H9 (cell line): ENCODE measurements at regions not wholly inside any gene's neighbourhood (a gene's known extent, or its start where the extent isn't known, plus 50 kb on each side); places are given as distances from the start of the nearest gene placed in this dataset.

Experiments used
- DNase-seq: peaks from one replicate; pipeline ENCODE4 v3.0.0-alpha.2; 2017
- H2AFZ ChIP-seq: one replicate; pipeline ENCODE4 v1.6.1; 2013; ENCODE audit warnings: mild to moderate bottlenecking, low read length, control low read depth, moderate library complexity
- H2AK5ac ChIP-seq: 2 replicates; pipeline ENCODE4 v1.6.1; 2013; ENCODE audit warnings: low read length, control low read depth, mixed read lengths; ENCODE audit not compliant: insufficient read length
- H2BK120ac ChIP-seq: one replicate; pipeline ENCODE4 v1.6.1; 2013; ENCODE audit warnings: low read depth, mild to moderate bottlenecking, low read length, control low read depth, inconsistent platforms; ENCODE audit not compliant: poor library complexity, severe bottlenecking
- H2BK12ac ChIP-seq: 2 replicates; pipeline ENCODE4 v1.6.1; 2013; ENCODE audit warnings: low read length, control low read depth, mixed read lengths, low read depth; ENCODE audit not compliant: insufficient read length
- H2BK15ac ChIP-seq: 2 replicates; pipeline ENCODE4 v1.6.1; 2013; ENCODE audit warnings: low read depth, low read length, control low read depth
- H2BK20ac ChIP-seq: one replicate; pipeline ENCODE4 v1.6.1; 2013; ENCODE audit warnings: low read depth, mild to moderate bottlenecking, low read length, control low read depth, inconsistent platforms; ENCODE audit not compliant: poor library complexity, severe bottlenecking
- H2BK5ac ChIP-seq: 2 replicates; pipeline ENCODE4 v1.6.1; 2013; ENCODE audit warnings: low read length, control low read depth, mixed read lengths; ENCODE audit not compliant: insufficient read length
- H3K14ac ChIP-seq: 2 replicates; pipeline ENCODE4 v1.6.1; 2013; ENCODE audit warnings: low read length, control low read depth; ENCODE audit not compliant: insufficient read depth
- H3K18ac ChIP-seq: 2 replicates; pipeline ENCODE4 v1.6.1; 2013; ENCODE audit warnings: low read depth, mild to moderate bottlenecking, mixed read lengths, low read length, control low read depth; ENCODE audit not compliant: insufficient read length
- H3K23ac ChIP-seq: 2 replicates; pipeline ENCODE4 v1.6.1; 2013; ENCODE audit warnings: low read length, control low read depth, mixed read lengths, low read depth; ENCODE audit not compliant: insufficient read length
- H3K23me2 ChIP-seq: 2 replicates; pipeline ENCODE4 v1.6.1; 2013; ENCODE audit warnings: low read depth, mild to moderate bottlenecking, mixed read lengths, low read length, control low read depth; ENCODE audit not compliant: insufficient read length, poor library complexity, severe bottlenecking
- H3K27ac ChIP-seq: 2 replicates; pipeline ENCODE4 v1.5.1; 2013; ENCODE audit warnings: low read length, control low read depth, mixed read lengths, low read depth; ENCODE audit not compliant: insufficient read length
- H3K27me3 ChIP-seq: 2 replicates; pipeline ENCODE4 v1.6.1; 2013; ENCODE audit warnings: low read length, control low read depth, inconsistent platforms; ENCODE audit not compliant: insufficient read depth
- H3K4ac ChIP-seq: 2 replicates; pipeline ENCODE4 v1.6.1; 2013; ENCODE audit warnings: low read depth, mild to moderate bottlenecking, control low read depth, inconsistent platforms, low read length, moderate library complexity
- H3K4me1 ChIP-seq: 2 replicates; pipeline ENCODE4 v1.6.1; 2013; ENCODE audit warnings: low read length, control low read depth, inconsistent platforms; ENCODE audit not compliant: insufficient read depth
- H3K4me2 ChIP-seq: 2 replicates; pipeline ENCODE4 v1.6.1; 2013; ENCODE audit warnings: low read length, control low read depth, mixed read lengths; ENCODE audit not compliant: insufficient read length, insufficient read depth
- H3K56ac ChIP-seq: 2 replicates; pipeline ENCODE4 v1.6.1; 2013; ENCODE audit warnings: low read depth, mild to moderate bottlenecking, mixed read lengths, low read length, control low read depth; ENCODE audit not compliant: insufficient read length
- H3K79me1 ChIP-seq: 2 replicates; pipeline ENCODE4 v1.6.1; 2013; ENCODE audit warnings: low read depth, mild to moderate bottlenecking, moderate library complexity, low read length, control low read depth, inconsistent platforms; ENCODE audit not compliant: insufficient read depth, poor library complexity, severe bottlenecking
- H3K79me2 ChIP-seq: 2 replicates; pipeline ENCODE4 v1.6.1; 2013; ENCODE audit warnings: low read length, control low read depth, inconsistent platforms; ENCODE audit not compliant: insufficient read depth
- H3K9ac ChIP-seq: 2 replicates; pipeline ENCODE4 v1.6.1; 2013; ENCODE audit warnings: low read length, control low read depth, mixed read lengths; ENCODE audit not compliant: insufficient read length; ENCODE audit errors: extremely low read depth
- H3K9me3 ChIP-seq: one replicate; pipeline ENCODE4 v1.6.1; 2013; ENCODE audit warnings: low read depth, low read length, inconsistent platforms; ENCODE audit not compliant: control insufficient read depth
- H3T11ph ChIP-seq: one replicate; pipeline ENCODE4 v1.6.1; 2013; ENCODE audit warnings: mild to moderate bottlenecking, low read length, control low read depth, inconsistent platforms
- H4K20me1 ChIP-seq: one replicate; pipeline ENCODE4 v1.6.1; 2013; ENCODE audit not compliant: control insufficient read depth, insufficient read length, insufficient read depth
- H4K5ac ChIP-seq: 2 replicates; pipeline ENCODE4 v1.6.1; 2013; ENCODE audit warnings: low read depth, mild to moderate bottlenecking, mixed read lengths, low read length, control low read depth; ENCODE audit not compliant: insufficient read length
- H4K8ac ChIP-seq: replicated peaks from 2 replicates; pipeline ENCODE4 v1.6.1; 2013; ENCODE audit warnings: low read length, control low read depth, mixed read lengths, low read depth; ENCODE audit not compliant: insufficient read length
- H4K91ac ChIP-seq: 2 replicates; pipeline ENCODE4 v1.6.1; 2013; ENCODE audit warnings: low read depth, mild to moderate bottlenecking, moderate library complexity, mixed read lengths, low read length, control low read depth; ENCODE audit not compliant: insufficient read length
- H3K27ac Mint-ChIP-seq, 3 experiments: 2 replicates in 2 of 3; 3 replicates in 1 of 3; pipeline ENCODE4 v1.8.0; 2020 to 2021; ENCODE audit warnings: mixed read lengths in 3 of 3, mild to moderate bottlenecking in 1 of 3, moderate library complexity in 1 of 3
- H3K27me3 Mint-ChIP-seq: 2 replicates; pipeline ENCODE4 v1.8.0; 2021; ENCODE audit warnings: low read depth, mild to moderate bottlenecking, moderate library complexity, mixed read lengths
- H3K36me3 Mint-ChIP-seq, 3 experiments: 2 replicates in 2 of 3; 3 replicates in 1 of 3; pipeline ENCODE4 v1.8.0; 2020 to 2021; ENCODE audit warnings: low read depth in 3 of 3, mixed read lengths in 3 of 3; ENCODE audit not compliant: insufficient read depth in 1 of 3
- H3K4me1 Mint-ChIP-seq, 2 experiments: 2 replicates each; pipeline ENCODE4 v1.8.0; 2020; ENCODE audit warnings: mixed read lengths in 2 of 2
- H3K4me3 Mint-ChIP-seq, 2 experiments: 2 replicates in 1 of 2; 3 replicates in 1 of 2; pipeline ENCODE4 v1.8.0; 2020 to 2021; ENCODE audit warnings: mild to moderate bottlenecking in 2 of 2, mixed read lengths in 2 of 2, moderate library complexity in 1 of 2
- H3K9me3 Mint-ChIP-seq, 2 experiments: 2 replicates in 1 of 2; 3 replicates in 1 of 2; pipeline ENCODE4 v1.8.0; 2020; ENCODE audit warnings: mild to moderate bottlenecking in 2 of 2, mixed read lengths in 2 of 2, moderate library complexity in 1 of 2
- WGBS: extraction: QIAGEN DNeasy Blood & Tissue Kit; methylation state at CpG from one replicate; pipeline ENCODE4 v1.1.7; 2013; ENCODE audit warnings: missing lambda C conversion rate, low lambda C conversion rate, mixed read lengths; ENCODE audit not compliant: insufficient read length; ENCODE audit errors: extremely low coverage; 5-methylcytosine and 5-hydroxymethylcytosine counted together
- TF ChIP-seq, protein P1 (sequence below): fragments of 200-600 bp; sonication (generic); conservative IDR thresholded peaks from 3 replicates; pipeline ENCODE4 v1.8.0; 2021; ENCODE audit warnings: antibody characterized with exemption, mild to moderate bottlenecking

DNA sequence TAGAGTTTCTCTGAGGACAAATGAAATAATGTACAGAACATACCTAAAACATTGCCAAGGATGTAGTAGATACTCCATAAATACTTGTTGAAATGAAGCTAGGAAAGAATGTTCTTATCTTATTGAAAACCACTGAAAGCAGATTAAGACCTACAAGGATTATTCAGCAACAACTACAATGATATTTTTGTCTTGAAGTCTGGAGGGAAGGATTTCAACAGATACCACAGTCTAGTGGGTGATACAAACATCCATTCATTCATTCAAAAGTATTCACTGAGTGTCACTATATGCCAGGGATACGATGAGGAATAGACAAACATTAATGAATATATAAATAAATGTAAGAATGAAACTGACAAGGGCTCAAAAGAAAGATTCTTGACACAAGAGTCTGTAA lies 74.7 kb upstream of the THBS1 start:
- Histone ChIP-seq H4K20me1 (no peaks in the 10 kb centered on the region), H3K14ac (no peak overlapping the region), H3K23me2 (no peaks in the 10 kb centered on the region), H3K79me1 (no peaks in the 10 kb centered on the region), H2BK120ac (no peak overlapping the region), H2BK20ac (no peak overlapping the region), H4K8ac (no peak overlapping the region), H3K4me2 (no peak overlapping the region), H4K91ac (no peak overlapping the region), H3K56ac (no peak overlapping the region), H3K18ac (no peak overlapping the region), H4K5ac (no peak overlapping the region), H3K27ac (no peak overlapping the region), H3K9ac (no peak overlapping the region), H3K9me3 (no peaks in the 10 kb centered on the region), H2AFZ (no peak overlapping the region), H2BK5ac (no peak overlapping the region), H3K23ac (no peak overlapping the region), H3K4ac (no peak overlapping the region), H3K79me2 (no peaks in the 10 kb centered on the region), H2BK12ac (no peak overlapping the region), H3K27me3 (no peaks in the 10 kb centered on the region), H3K4me1 (no peaks in the 10 kb centered on the region), H2AK5ac (no peak overlapping the region), H2BK15ac (no peak overlapping the region), H3T11ph (no peak overlapping the region)
- peaks cover 3% of the 10 kb centered on the region for H3K27me3 Mint-ChIP-seq
- TF ChIP-seq, protein P1, sequence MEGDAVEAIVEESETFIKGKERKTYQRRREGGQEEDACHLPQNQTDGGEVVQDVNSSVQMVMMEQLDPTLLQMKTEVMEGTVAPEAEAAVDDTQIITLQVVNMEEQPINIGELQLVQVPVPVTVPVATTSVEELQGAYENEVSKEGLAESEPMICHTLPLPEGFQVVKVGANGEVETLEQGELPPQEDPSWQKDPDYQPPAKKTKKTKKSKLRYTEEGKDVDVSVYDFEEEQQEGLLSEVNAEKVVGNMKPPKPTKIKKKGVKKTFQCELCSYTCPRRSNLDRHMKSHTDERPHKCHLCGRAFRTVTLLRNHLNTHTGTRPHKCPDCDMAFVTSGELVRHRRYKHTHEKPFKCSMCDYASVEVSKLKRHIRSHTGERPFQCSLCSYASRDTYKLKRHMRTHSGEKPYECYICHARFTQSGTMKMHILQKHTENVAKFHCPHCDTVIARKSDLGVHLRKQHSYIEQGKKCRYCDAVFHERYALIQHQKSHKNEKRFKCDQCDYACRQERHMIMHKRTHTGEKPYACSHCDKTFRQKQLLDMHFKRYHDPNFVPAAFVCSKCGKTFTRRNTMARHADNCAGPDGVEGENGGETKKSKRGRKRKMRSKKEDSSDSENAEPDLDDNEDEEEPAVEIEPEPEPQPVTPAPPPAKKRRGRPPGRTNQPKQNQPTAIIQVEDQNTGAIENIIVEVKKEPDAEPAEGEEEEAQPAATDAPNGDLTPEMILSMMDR, result no peak
- H3K4me3 Mint-ChIP-seq, result no peak overlapping the region
- WGBS, result no CpG with 5 or more reads among the region's 1 CpG
- H3K9me3 Mint-ChIP-seq, result no peaks in the 10 kb centered on the region
- no peak for DNase-seq
- no peak overlapping the region for H3K27ac Mint-ChIP-seq
- no peaks in the 10 kb centered on the region for H3K36me3 Mint-ChIP-seq
- H3K4me1 Mint-ChIP-seq, result peaks cover 0 to 2% of the 10 kb centered on the region in 2 experiments; a peak in 2 of 4 replicates
